ENCODE measurements at regions not wholly inside any gene's neighbourhood (a gene's known extent, or its start where the extent isn't known, plus 50 kb on each side); places are given as distances from the start of the nearest gene placed in this dataset.

- Histone ChIP-seq H3K9me3 (ENCODE audit: control insufficient read depth in 1 of 2, insufficient read depth in 1 of 2, low read depth in 1 of 2, low read length in 2 of 2) (peaks cover 7 to 9% of the 10 kb centered on the region in 2 experiments; a peak in 3 of 4 replicates), H3K4me2 (ENCODE audit: low read length) (no peak overlapping the region), H4K20me1 (ENCODE audit: insufficient read depth) (no peaks in the 10 kb centered on the region), H3K4me1 (ENCODE audit: control insufficient read depth in 1 of 2, insufficient read depth in 2 of 2, low read length in 2 of 2) (no peaks in the 10 kb centered on the region), H3K36me3 (ENCODE audit: control insufficient read depth in 1 of 2, insufficient read depth in 2 of 2, low read length in 2 of 2) (no peaks in the 10 kb centered on the region), H3K27ac (ENCODE audit: low read depth, low read length) (no peak overlapping the region), H3K9me2 (ENCODE audit: insufficient read depth) (no peaks in the 10 kb centered on the region), H3K27me3 (ENCODE audit: insufficient read depth, low read length) (no peaks in the 10 kb centered on the region), H2AFZ (ENCODE audit: low read depth, low read length, poor library complexity, severe bottlenecking) (no peak overlapping the region), H3K4me3 (replicated peaks in 1 of 2; ENCODE audit: low read depth in 1 of 2, low read length in 2 of 2) (no peak overlapping the region), H3K79me2 (ENCODE audit: insufficient read depth, low read length) (no peaks in the 10 kb centered on the region), H3K9ac (ENCODE audit: low read length) (no peak overlapping the region)
- ChIA-PET RAD21 (ENCODE audit: low non-redundant PET in 1 of 2, low total read pairs in 2 of 2, uncharacterized antibody in 2 of 2, unreplicated experiment in 2 of 2) (no interaction called here), CTCF (no interaction called here), POLR2A (no interaction called here)
- no TSS peak for BruUV-seq (replicated peaks)
- intact Hi-C loops (cut with micrococcal nuclease), result no loop called here
- no peak for TF ChIP-seq POLR2AphosphoS5 (IDR thresholded peaks at IDR 0.05; ENCODE audit: low read depth, low read length)
- TF ChIP-seq, protein P1, sequence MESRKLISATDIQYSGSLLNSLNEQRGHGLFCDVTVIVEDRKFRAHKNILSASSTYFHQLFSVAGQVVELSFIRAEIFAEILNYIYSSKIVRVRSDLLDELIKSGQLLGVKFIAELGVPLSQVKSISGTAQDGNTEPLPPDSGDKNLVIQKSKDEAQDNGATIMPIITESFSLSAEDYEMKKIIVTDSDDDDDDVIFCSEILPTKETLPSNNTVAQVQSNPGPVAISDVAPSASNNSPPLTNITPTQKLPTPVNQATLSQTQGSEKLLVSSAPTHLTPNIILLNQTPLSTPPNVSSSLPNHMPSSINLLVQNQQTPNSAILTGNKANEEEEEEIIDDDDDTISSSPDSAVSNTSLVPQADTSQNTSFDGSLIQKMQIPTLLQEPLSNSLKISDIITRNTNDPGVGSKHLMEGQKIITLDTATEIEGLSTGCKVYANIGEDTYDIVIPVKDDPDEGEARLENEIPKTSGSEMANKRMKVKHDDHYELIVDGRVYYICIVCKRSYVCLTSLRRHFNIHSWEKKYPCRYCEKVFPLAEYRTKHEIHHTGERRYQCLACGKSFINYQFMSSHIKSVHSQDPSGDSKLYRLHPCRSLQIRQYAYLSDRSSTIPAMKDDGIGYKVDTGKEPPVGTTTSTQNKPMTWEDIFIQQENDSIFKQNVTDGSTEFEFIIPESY (IDR thresholded peaks at IDR 0.05; ENCODE audit: extremely low read depth, insufficient replicate concordance, low read length), result no peak
- TF ChIP-seq EZH2 (IDR thresholded peaks at IDR 0.05), result no peak
- TF ChIP-seq ZFX (IDR thresholded peaks at IDR 0.05), result no peak
- no peak for TF ChIP-seq CTCF (IDR thresholded peaks at IDR 0.05 in 2 of 3, conservative IDR thresholded peaks at IDR 0.05 in 1 of 3; ENCODE audit: borderline replicate concordance in 1 of 3, insufficient read depth in 1 of 3, low read depth in 2 of 3, low read length in 2 of 3)
- TF ChIP-seq YY1 (IDR thresholded peaks at IDR 0.05; ENCODE audit: extremely low read depth, insufficient replicate concordance, low read depth, low read length), result no peak
- no peak for TF ChIP-seq CEBPB (IDR thresholded peaks at IDR 0.05; ENCODE audit: low read depth)
- no peak for TF ChIP-seq TCF7L2 (IDR thresholded peaks at IDR 0.05; ENCODE audit: borderline replicate concordance, extremely low read depth, insufficient read depth, insufficient read length)
- no peak for TF ChIP-seq FOSL1 (IDR thresholded peaks at IDR 0.05; ENCODE audit: low read depth)
- TF ChIP-seq SIN3A (IDR thresholded peaks at IDR 0.05; ENCODE audit: low read depth), result no peak
- TF ChIP-seq ZNF274 (IDR thresholded peaks at IDR 0.05; ENCODE audit: low read depth, low read length), result no peak
- TF ChIP-seq RAD21 (IDR thresholded peaks at IDR 0.05; ENCODE audit: low read depth), result no peak
- TF ChIP-seq SP1 (IDR thresholded peaks at IDR 0.05; ENCODE audit: low read depth), result no peak
- no peak for TF ChIP-seq ATF3 (IDR thresholded peaks at IDR 0.05)
- no peak for TF ChIP-seq JUND (IDR thresholded peaks at IDR 0.05)
- TF ChIP-seq POLR2A (IDR thresholded peaks at IDR 0.05; ENCODE audit: borderline replicate concordance, extremely low read depth, insufficient read depth, insufficient read length), result no peak
- ATAC-seq (no peak), DNase-seq (ENCODE audit: low read depth, low spot score) (no peak)
These were observed 105.2 kb upstream of the MGMT start for GRCh38 chr10:129361676-129362376.
